OCI-LY3 (cell line): ENCODE measurements at regions not wholly inside any gene's neighbourhood (a gene's known extent, or its start where the extent isn't known, plus 50 kb on each side); places are given as distances from the start of the nearest gene placed in this dataset.

Experiments used
- CTCF ChIP-seq: fragments of 200-600, 300-600 bp; sonication (generic); IDR thresholded peaks from 2 replicates; pipeline ENCODE4 v1.5.1; 2014; ENCODE audit warnings: antibody characterized with exemption, low read length, low read depth
- EZH2phosphoT487 ChIP-seq: fragments of 200-600 bp; shearing (Covaris generic); IDR thresholded peaks from 2 replicates; pipeline ENCODE4 v1.6.1; 2018; ENCODE audit warnings: antibody characterized with exemption, mixed run types, low read depth

DNA sequence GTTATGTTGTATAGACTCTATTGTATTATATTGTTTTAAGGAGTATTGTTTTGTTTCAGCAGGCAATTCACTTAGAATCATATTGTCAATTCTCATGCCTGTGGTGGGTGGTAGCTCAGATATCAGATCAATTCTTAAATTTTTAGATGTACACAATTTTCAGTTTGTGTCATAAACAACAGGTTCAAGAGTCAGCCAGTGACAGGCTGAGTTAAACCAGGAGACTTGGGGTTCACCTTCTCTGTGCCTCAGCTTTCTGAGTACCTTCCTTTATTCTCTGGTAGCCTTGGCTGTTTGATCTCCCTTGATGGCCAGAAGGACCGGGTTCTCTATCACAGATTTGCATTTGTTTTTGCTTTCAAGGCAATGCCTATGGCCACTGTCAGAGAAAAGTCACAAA lies 199.9 kb upstream of the KCNMB2 start:
- TF ChIP-seq EZH2phosphoT487 (no peak), CTCF (no peak)
